ENCODE measurements at regions not wholly inside any gene's neighbourhood (a gene's known extent, or its start where the extent isn't known, plus 50 kb on each side); places are given as distances from the start of the nearest gene placed in this dataset.

- H3K36me3 ChIP-seq (ENCODE audit: control insufficient read depth in 1 of 2, insufficient read depth in 2 of 2, low read depth in 1 of 2, low read length in 2 of 2) = no peaks in the 10 kb centered on the region
- H3K9me3 ChIP-seq (ENCODE audit: control insufficient read depth, low read length) = no peaks in the 10 kb centered on the region
- H3K18ac ChIP-seq (ENCODE audit: low read depth in 1 of 2, low read length in 2 of 2) = no peak overlapping the region
- H3K4me1 ChIP-seq (ENCODE audit: control insufficient read depth, insufficient read depth, low read depth, low read length) = no peaks in the 10 kb centered on the region
- H3K4ac ChIP-seq (ENCODE audit: low read depth in 1 of 2, low read length in 2 of 2) = no peak overlapping the region
- H2BK120ac ChIP-seq (ENCODE audit: low read depth, low read length) = no peak overlapping the region
- no peaks in the 10 kb centered on the region for H3K79me1 ChIP-seq (replicated peaks; ENCODE audit: low read length, poor library complexity, severe bottlenecking)
- no peak overlapping the region for H3K4me2 ChIP-seq (ENCODE audit: low read length, poor library complexity, severe bottlenecking)
- H3K27ac ChIP-seq (ENCODE audit: low read length, poor library complexity, severe bottlenecking) = no peak overlapping the region
- no peak overlapping the region for H3K14ac ChIP-seq (ENCODE audit: low read length in 2 of 2)
- H2BK5ac ChIP-seq (ENCODE audit: low read depth, low read length, poor library complexity, severe bottlenecking) = no peak overlapping the region
- H4K8ac ChIP-seq (ENCODE audit: low read length) = no peak overlapping the region
- no peak overlapping the region for H2AK5ac ChIP-seq (ENCODE audit: low read length, severe bottlenecking)
- no peak overlapping the region for H2BK15ac ChIP-seq (ENCODE audit: low read depth, poor library complexity, severe bottlenecking)
- no peak for DNase-seq
- H4K91ac ChIP-seq (ENCODE audit: low read length) = no peak overlapping the region
- H3K4me3 ChIP-seq (ENCODE audit: insufficient read depth in 1 of 2, low read depth in 1 of 2, low read length in 2 of 2) = no peak overlapping the region
- H3K27me3 ChIP-seq (ENCODE audit: control insufficient read depth in 1 of 2, insufficient read depth in 1 of 2, low read length in 2 of 2) = no peaks in the 10 kb centered on the region
- no peak overlapping the region for H3K9ac ChIP-seq (ENCODE audit: low read length)
- no peak overlapping the region for H2BK12ac ChIP-seq (ENCODE audit: low read length in 2 of 2)
- WGBS = 17% methylated on average over 2 of the region's 2 CpGs
- no peak overlapping the region for H2AFZ ChIP-seq (ENCODE audit: low read depth, low read length)
- H3K23ac ChIP-seq (ENCODE audit: low read length in 2 of 2) = no peak overlapping the region
Measured at GRCh38 chr4:57612279-57612678, 502.1 kb upstream of the IGFBP7 start.

DNA sequence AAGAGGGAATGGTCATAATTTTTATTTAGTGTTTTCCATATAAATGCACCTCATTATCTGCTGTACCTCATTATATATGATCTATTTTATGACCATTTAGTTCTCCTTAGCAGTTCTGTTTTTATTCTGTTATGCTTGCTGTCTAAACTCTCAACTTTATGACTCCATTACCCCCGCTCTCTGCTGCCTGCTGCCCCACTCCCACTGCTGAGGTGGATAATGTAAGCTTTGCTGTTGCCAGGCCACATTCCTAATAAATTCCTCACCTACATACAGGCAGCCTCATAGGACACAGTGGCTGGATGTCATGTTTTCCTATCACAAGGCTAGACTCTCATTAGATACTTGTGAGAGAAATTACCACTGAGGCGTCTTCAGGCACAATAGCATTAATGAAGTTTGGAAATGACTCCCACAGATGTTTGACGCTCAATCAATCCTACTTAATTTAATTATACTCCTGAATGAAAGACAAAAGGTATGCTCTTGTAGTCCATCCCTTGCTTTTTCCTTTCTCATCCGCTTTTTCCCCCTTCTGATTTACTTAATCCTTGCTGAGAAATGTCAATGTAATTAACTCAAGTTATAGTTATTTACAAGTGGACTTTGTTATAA is 497.5 kb upstream of the IGFBP7 start:
- Histone ChIP-seq H2BK5ac (ENCODE audit: low read depth, low read length, poor library complexity, severe bottlenecking) (no peak overlapping the region), H2BK15ac (ENCODE audit: low read depth, poor library complexity, severe bottlenecking) (no peak overlapping the region), H3K4ac (ENCODE audit: low read depth in 1 of 2, low read length in 2 of 2) (no peak overlapping the region), H2BK120ac (ENCODE audit: low read depth, low read length) (no peak overlapping the region), H3K4me2 (ENCODE audit: low read length, poor library complexity, severe bottlenecking) (no peak overlapping the region), H4K91ac (ENCODE audit: low read length) (no peak overlapping the region), H4K8ac (ENCODE audit: low read length) (no peak overlapping the region), H3K18ac (ENCODE audit: low read depth in 1 of 2, low read length in 2 of 2) (no peak overlapping the region), H3K9ac (ENCODE audit: low read length) (no peak overlapping the region), H2BK12ac (ENCODE audit: low read length in 2 of 2) (no peak overlapping the region), H3K23ac (ENCODE audit: low read length in 2 of 2) (no peak overlapping the region), H3K4me3 (ENCODE audit: insufficient read depth in 1 of 2, low read depth in 1 of 2, low read length in 2 of 2) (no peak overlapping the region), H3K14ac (ENCODE audit: low read length in 2 of 2) (no peak overlapping the region), H3K9me3 (ENCODE audit: control insufficient read depth, low read length) (no peaks in the 10 kb centered on the region), H2AFZ (ENCODE audit: low read depth, low read length) (no peak overlapping the region), H3K79me1 (replicated peaks; ENCODE audit: low read length, poor library complexity, severe bottlenecking) (no peaks in the 10 kb centered on the region), H2AK5ac (ENCODE audit: low read length, severe bottlenecking) (no peak overlapping the region), H3K27ac (ENCODE audit: low read length, poor library complexity, severe bottlenecking) (no peak overlapping the region), H3K4me1 (ENCODE audit: control insufficient read depth, insufficient read depth, low read depth, low read length) (no peaks in the 10 kb centered on the region), H3K36me3 (ENCODE audit: control insufficient read depth in 1 of 2, insufficient read depth in 2 of 2, low read depth in 1 of 2, low read length in 2 of 2) (no peaks in the 10 kb centered on the region), H3K27me3 (ENCODE audit: control insufficient read depth in 1 of 2, insufficient read depth in 1 of 2, low read length in 2 of 2) (no peaks in the 10 kb centered on the region)
- WGBS = 72% methylated on average over 3 of the region's 4 CpGs
- no peak for DNase-seq

DNA sequence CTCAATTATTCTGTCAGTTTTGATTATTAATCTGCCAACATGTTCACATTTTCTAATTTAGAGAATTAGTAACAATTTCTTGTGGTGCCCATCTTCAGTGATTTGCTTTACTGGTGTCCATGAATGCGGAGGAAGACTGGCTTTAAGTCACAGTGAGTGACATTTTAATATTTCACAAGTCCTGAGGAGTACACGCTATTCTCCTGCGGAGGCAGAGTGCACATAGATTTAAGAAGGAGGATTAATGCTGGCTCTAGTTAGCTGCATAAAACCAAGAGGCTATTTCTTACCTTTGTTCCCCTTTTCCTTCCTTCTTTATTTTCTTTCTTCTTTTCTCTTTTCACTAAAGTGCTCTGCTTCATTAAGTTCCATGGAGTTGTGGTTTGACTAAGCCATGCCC is 495.2 kb upstream of the IGFBP7 start:
- Histone ChIP-seq H3K4me2 (ENCODE audit: low read length, poor library complexity, severe bottlenecking) (no peak overlapping the region), H3K14ac (ENCODE audit: low read length in 2 of 2) (no peak overlapping the region), H2BK12ac (ENCODE audit: low read length in 2 of 2) (no peak overlapping the region), H3K79me1 (replicated peaks; ENCODE audit: low read length, poor library complexity, severe bottlenecking) (no peaks in the 10 kb centered on the region), H4K8ac (ENCODE audit: low read length) (no peak overlapping the region), H3K27me3 (ENCODE audit: control insufficient read depth in 1 of 2, insufficient read depth in 1 of 2, low read length in 2 of 2) (no peaks in the 10 kb centered on the region), H2AFZ (ENCODE audit: low read depth, low read length) (no peak overlapping the region), H3K18ac (ENCODE audit: low read depth in 1 of 2, low read length in 2 of 2) (no peak overlapping the region), H3K4me3 (ENCODE audit: insufficient read depth in 1 of 2, low read depth in 1 of 2, low read length in 2 of 2) (no peak overlapping the region), H3K4ac (ENCODE audit: low read depth in 1 of 2, low read length in 2 of 2) (no peak overlapping the region), H4K91ac (ENCODE audit: low read length) (no peak overlapping the region), H3K9me3 (ENCODE audit: control insufficient read depth, low read length) (no peaks in the 10 kb centered on the region), H3K9ac (ENCODE audit: low read length) (no peak overlapping the region), H3K27ac (ENCODE audit: low read length, poor library complexity, severe bottlenecking) (no peak overlapping the region), H2BK120ac (ENCODE audit: low read depth, low read length) (no peak overlapping the region), H2BK15ac (ENCODE audit: low read depth, poor library complexity, severe bottlenecking) (no peak overlapping the region), H2BK5ac (ENCODE audit: low read depth, low read length, poor library complexity, severe bottlenecking) (no peak overlapping the region), H3K23ac (ENCODE audit: low read length in 2 of 2) (no peak overlapping the region), H3K36me3 (ENCODE audit: control insufficient read depth in 1 of 2, insufficient read depth in 2 of 2, low read depth in 1 of 2, low read length in 2 of 2) (no peaks in the 10 kb centered on the region), H3K4me1 (ENCODE audit: control insufficient read depth, insufficient read depth, low read depth, low read length) (no peaks in the 10 kb centered on the region), H2AK5ac (ENCODE audit: low read length, severe bottlenecking) (no peak overlapping the region)
- DNase-seq = no peak
- 92% methylated on average over 3 of the region's 3 CpGs for WGBS

- H3K4me2 ChIP-seq (ENCODE audit: low read length, poor library complexity, severe bottlenecking) = no peak overlapping the region
- H3K14ac ChIP-seq (ENCODE audit: low read length in 2 of 2) = no peak overlapping the region
- H3K4me3 ChIP-seq (ENCODE audit: insufficient read depth in 1 of 2, low read depth in 1 of 2, low read length in 2 of 2) = no peak overlapping the region
- H3K79me1 ChIP-seq (replicated peaks; ENCODE audit: low read length, poor library complexity, severe bottlenecking) = no peaks in the 10 kb centered on the region
- no peak overlapping the region for H2BK15ac ChIP-seq (ENCODE audit: low read depth, poor library complexity, severe bottlenecking)
- no peak overlapping the region for H2AFZ ChIP-seq (ENCODE audit: low read depth, low read length)
- H3K4ac ChIP-seq (ENCODE audit: low read depth in 1 of 2, low read length in 2 of 2) = no peak overlapping the region
- no peak overlapping the region for H2BK120ac ChIP-seq (ENCODE audit: low read depth, low read length)
- no peak overlapping the region for H3K9ac ChIP-seq (ENCODE audit: low read length)
- no peak overlapping the region for H2AK5ac ChIP-seq (ENCODE audit: low read length, severe bottlenecking)
- no peak overlapping the region for H2BK12ac ChIP-seq (ENCODE audit: low read length in 2 of 2)
- H3K23ac ChIP-seq (ENCODE audit: low read length in 2 of 2) = no peak overlapping the region
- H3K27ac ChIP-seq (ENCODE audit: low read length, poor library complexity, severe bottlenecking) = no peak overlapping the region
- no peak overlapping the region for H4K91ac ChIP-seq (ENCODE audit: low read length)
- H4K8ac ChIP-seq (ENCODE audit: low read length) = no peak overlapping the region
- no peak overlapping the region for H3K18ac ChIP-seq (ENCODE audit: low read depth in 1 of 2, low read length in 2 of 2)
- H3K9me3 ChIP-seq (ENCODE audit: control insufficient read depth, low read length) = no peaks in the 10 kb centered on the region
- WGBS = 100% methylated on average over 1 of the region's 1 CpG
- H3K4me1 ChIP-seq (ENCODE audit: control insufficient read depth, insufficient read depth, low read depth, low read length) = no peaks in the 10 kb centered on the region
- no peak for DNase-seq
- no peaks in the 10 kb centered on the region for H3K27me3 ChIP-seq (ENCODE audit: control insufficient read depth in 1 of 2, insufficient read depth in 1 of 2, low read length in 2 of 2)
- H3K36me3 ChIP-seq (ENCODE audit: control insufficient read depth in 1 of 2, insufficient read depth in 2 of 2, low read depth in 1 of 2, low read length in 2 of 2) = no peaks in the 10 kb centered on the region
- H2BK5ac ChIP-seq (ENCODE audit: low read depth, low read length, poor library complexity, severe bottlenecking) = no peak overlapping the region
Measured at GRCh38 chr4:57602141-57602540, 492.0 kb upstream of the IGFBP7 start.

Measured in mesenchymal stem cell (in vitro differentiated cells and primary cell).